ENCODE measurements at regions not wholly inside any gene's neighbourhood (a gene's known extent, or its start where the extent isn't known, plus 50 kb on each side); places are given as distances from the start of the nearest gene placed in this dataset.

DNA sequence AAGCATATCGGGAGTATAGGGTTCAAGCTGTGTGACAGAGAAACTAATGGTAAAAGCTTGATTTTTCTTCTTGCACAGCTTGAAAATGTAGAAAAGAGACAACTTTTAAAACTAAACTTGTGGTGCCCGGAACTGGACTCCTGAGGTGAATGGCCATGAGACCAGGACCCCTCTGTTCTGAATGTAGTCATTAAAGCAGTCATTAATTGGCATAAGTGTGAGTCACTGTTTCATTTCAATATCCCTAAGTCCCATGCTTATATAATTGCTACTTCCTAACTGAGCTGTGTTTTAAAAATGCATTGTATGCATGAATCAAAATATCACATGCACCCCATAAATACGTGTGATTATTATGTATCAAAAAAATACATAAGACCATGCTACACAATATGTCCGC, 463.1 kb upstream of the DYNLRB2 start:
- intact Hi-C loops (cut with DNase I) = no loop called here
- 63 to 70% methylated on average over 4 of the region's 4 CpGs for WGBS, 2 donors
- no peak for ATAC-seq

DNA sequence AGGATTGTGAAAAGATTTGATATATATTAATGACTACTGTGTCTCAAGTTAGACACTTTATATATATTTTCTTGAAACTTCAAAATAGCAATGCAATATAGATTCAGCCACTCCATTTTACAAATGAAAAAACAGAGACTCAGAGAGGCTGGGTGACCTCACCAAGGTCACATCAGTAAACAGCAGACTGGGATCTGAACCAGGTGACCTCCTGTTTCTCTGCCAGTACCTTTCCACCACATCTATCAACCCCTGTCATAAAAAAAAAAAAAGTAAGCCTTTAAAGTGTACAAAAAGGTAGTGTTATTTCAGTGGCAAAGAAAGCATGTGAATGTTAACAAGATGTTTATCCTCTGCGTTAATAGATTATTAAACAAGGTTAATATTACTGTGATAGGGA, 466.5 kb upstream of the DYNLRB2 start:
- intact Hi-C loops (cut with DNase I) = no loop called here

More for the DNA sequence above, 463.1 kb upstream of the DYNLRB2 start:
- TF ChIP-seq, protein P1, sequence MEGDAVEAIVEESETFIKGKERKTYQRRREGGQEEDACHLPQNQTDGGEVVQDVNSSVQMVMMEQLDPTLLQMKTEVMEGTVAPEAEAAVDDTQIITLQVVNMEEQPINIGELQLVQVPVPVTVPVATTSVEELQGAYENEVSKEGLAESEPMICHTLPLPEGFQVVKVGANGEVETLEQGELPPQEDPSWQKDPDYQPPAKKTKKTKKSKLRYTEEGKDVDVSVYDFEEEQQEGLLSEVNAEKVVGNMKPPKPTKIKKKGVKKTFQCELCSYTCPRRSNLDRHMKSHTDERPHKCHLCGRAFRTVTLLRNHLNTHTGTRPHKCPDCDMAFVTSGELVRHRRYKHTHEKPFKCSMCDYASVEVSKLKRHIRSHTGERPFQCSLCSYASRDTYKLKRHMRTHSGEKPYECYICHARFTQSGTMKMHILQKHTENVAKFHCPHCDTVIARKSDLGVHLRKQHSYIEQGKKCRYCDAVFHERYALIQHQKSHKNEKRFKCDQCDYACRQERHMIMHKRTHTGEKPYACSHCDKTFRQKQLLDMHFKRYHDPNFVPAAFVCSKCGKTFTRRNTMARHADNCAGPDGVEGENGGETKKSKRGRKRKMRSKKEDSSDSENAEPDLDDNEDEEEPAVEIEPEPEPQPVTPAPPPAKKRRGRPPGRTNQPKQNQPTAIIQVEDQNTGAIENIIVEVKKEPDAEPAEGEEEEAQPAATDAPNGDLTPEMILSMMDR (IDR thresholded peaks at IDR 0.05) = no peak
- TF ChIP-seq POLR2A (IDR thresholded peaks at IDR 0.05) = no peak
- DNase-seq = no peak
- Histone ChIP-seq H3K27ac (no peak overlapping the region), H3K27me3 (no peaks in the 10 kb centered on the region), H3K9me3 (no peaks in the 10 kb centered on the region), H3K4me1 (no peaks in the 10 kb centered on the region), H3K36me3 (replicated peaks in 1 of 2; ENCODE audit: insufficient read depth in 1 of 2, low read depth in 2 of 2) (no peaks in the 10 kb centered on the region), H3K4me3 (no peak overlapping the region)

DNA sequence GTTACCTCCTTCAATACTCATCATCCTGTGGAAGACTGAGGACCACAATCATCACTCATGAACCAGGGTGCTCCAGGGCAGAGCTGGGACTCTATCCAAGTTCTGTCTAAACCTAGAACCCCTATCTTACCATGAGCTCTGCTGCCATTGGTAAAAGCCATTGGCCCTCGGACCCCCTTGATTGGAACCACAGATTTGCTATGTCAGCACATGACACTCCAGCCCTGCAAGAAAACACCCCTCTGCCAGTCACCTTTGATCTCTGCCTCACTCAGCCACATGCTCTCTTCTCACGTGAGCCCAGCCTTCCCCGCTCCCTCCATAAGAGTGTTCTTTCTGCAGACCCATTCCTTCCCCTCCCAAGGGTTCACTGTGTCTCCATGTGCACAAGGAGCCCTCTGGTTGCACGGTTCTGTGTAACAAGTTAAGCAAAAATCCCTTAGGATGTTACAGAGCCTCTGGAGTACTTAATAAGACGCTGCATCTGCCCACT, 468.8 kb upstream of the DYNLRB2 start:
- H3K4me1 ChIP-seq = no peaks in the 10 kb centered on the region
- no peaks in the 10 kb centered on the region for H3K36me3 ChIP-seq (replicated peaks in 1 of 2; ENCODE audit: insufficient read depth in 1 of 2, low read depth in 2 of 2)
- WGBS, 2 donors = 52 to 54% methylated on average over 5 of the region's 5 CpGs
- DNase-seq (no peak), ATAC-seq (no peak)
- no peak for TF ChIP-seq POLR2A (IDR thresholded peaks at IDR 0.05)
- TF ChIP-seq, protein P1 (IDR thresholded peaks at IDR 0.05) = no peak
- no peaks in the 10 kb centered on the region for H3K27me3 ChIP-seq
- intact Hi-C loops (cut with DNase I) = no loop called here
- no peak overlapping the region for H3K4me3 ChIP-seq
- H3K9me3 ChIP-seq = no peaks in the 10 kb centered on the region
- no peak overlapping the region for H3K27ac ChIP-seq

More for the DNA sequence above, 466.5 kb upstream of the DYNLRB2 start:
- H3K4me1 ChIP-seq = no peaks in the 10 kb centered on the region
- ATAC-seq = no peak
- H3K9me3 ChIP-seq = no peaks in the 10 kb centered on the region
- 25 to 27% methylated on average over 1 of the region's 1 CpG for WGBS, 2 donors
- TF ChIP-seq, protein P1 (IDR thresholded peaks at IDR 0.05) = no peak
- TF ChIP-seq POLR2A (IDR thresholded peaks at IDR 0.05) = no peak
- no peak overlapping the region for H3K27ac ChIP-seq
- H3K4me3 ChIP-seq = no peak overlapping the region
- no peaks in the 10 kb centered on the region for H3K27me3 ChIP-seq
- no peak for DNase-seq
- H3K36me3 ChIP-seq (replicated peaks in 1 of 2; ENCODE audit: insufficient read depth in 1 of 2, low read depth in 2 of 2) = no peaks in the 10 kb centered on the region

DNA sequence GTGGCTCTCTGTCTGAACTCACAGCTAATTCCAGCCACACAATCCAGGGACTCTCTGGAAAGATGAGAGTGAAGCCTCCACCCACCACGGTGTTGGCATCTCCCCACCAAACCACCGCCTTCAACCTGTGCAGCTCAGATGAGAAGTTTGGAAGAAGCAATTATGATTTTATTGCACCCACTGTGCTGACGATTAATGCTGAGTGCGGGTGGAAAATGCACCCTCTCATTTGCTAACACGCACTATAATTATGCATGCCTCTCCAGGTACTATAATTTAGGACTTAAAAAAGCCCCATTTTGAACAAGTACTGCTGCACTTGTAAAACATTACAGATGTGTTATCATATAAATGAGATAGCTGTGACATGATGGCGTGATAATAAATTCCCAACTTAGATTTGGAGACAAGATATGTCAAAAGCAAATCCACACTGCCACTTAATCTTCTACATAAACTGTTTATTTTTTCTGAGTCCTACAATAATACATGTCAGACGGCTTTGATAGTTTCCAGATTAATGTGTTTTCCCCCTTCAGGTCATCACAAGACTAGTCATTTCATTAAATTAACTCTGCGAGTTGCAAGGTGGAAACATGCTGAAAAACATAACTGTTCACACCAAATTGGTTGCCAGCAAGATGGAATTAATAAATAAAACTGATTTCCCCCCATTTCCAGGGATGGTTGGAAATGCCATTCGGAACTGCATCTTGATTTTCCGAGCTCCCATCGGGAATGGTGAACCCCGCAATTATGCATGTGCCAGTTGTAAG, 466.5 kb upstream of the MAF start:
- Histone ChIP-seq H3K4me1 (no peaks in the 10 kb centered on the region), H3K27ac (no peak overlapping the region), H3K27me3 (no peaks in the 10 kb centered on the region), H3K9me3 (no peaks in the 10 kb centered on the region), H3K36me3 (replicated peaks in 1 of 2; ENCODE audit: insufficient read depth in 1 of 2, low read depth in 2 of 2) (no peaks in the 10 kb centered on the region), H3K4me3 (no peak overlapping the region)
- TF ChIP-seq, protein P1 (IDR thresholded peaks at IDR 0.05) = no peak
- TF ChIP-seq POLR2A (IDR thresholded peaks at IDR 0.05) = no peak
- WGBS, 2 donors = 67 to 68% methylated on average over 12 of the region's 12 CpGs
- ATAC-seq = no peak
- DNase-seq = no peak
- intact Hi-C loops (cut with DNase I) = no loop called here

DNA sequence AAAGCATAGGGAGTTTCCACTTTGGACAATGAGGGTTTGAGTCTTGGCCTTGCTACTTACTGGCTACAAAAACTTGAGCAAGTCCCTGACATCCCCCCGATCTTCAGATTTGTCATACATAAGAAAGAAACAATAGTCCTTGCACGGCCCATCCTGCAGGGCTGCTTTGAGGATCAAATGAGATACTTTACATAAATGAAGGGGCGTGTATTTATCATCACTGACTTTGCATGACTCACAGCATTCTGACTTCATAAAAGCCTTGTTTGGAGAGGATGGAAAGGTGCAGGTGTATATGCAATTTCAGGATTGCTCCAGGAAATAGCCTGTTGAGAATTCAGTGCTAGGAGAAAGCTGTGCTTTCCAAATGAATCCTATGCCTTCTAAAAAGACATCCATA, 465.0 kb upstream of the MAF start:
- Histone ChIP-seq H3K4me3 (no peak overlapping the region), H3K9me3 (no peaks in the 10 kb centered on the region), H3K4me1 (no peaks in the 10 kb centered on the region), H3K27ac (no peak overlapping the region), H3K36me3 (replicated peaks in 1 of 2; ENCODE audit: insufficient read depth in 1 of 2, low read depth in 2 of 2) (no peaks in the 10 kb centered on the region), H3K27me3 (no peaks in the 10 kb centered on the region)
- ATAC-seq (no peak), DNase-seq (no peak)
- TF ChIP-seq, protein P1 (IDR thresholded peaks at IDR 0.05) = no peak
- TF ChIP-seq POLR2A (IDR thresholded peaks at IDR 0.05) = no peak
- intact Hi-C loops (cut with DNase I) = no loop called here
- 73 to 81% methylated on average over 3 of the region's 3 CpGs for WGBS, 2 donors
